GM19035 (cell line): ENCODE measurements at regions not wholly inside any gene's neighbourhood (a gene's known extent, or its start where the extent isn't known, plus 50 kb on each side); places are given as distances from the start of the nearest gene placed in this dataset.

Experiments used
- ATAC-seq: cut with Tn5 transposase; IDR thresholded peaks from one replicate; pipeline ENCODE4 v1.9.1; 2021; ENCODE audit not compliant: unreplicated experiment

DNA sequence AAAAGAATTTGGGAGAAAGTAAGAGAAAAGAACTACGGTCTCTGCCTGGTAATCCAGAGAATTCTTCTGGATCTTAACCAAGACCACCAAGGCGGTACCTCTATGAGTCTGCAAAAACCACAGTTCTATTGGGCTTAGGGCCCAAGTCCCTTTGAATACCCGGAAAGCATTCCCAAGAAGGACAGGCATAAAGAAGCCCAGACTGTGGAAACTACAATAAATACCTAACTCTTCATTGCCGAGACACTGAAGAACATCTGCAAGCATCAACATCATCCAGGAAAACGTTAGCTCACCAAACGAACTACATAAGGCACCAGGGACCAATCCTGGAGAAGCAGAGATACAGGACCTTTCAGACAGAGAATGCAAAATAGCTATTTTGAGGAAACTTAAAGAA, 162.3 kb upstream of the TMC3 start:
- ATAC-seq = no peak

DNA sequence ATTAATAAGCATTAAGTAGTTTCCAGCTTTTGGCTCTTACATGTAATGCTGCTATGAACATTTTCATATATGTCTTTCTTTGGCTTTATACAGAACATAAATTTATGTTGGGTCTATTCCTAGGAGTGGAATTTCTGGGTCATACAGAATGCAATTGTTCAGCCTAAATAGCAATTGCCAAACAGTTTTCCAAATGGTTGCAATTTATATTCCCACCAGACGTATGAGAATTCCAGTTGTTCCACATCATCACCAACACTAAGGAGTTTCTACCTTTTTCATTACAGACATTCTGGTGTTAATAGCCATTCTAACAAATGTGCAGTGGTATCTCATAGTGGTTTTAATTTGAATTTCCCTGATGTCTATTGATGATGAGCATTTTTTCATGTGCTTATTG, 160.1 kb upstream of the TMC3 start:
- ATAC-seq = no peak

DNA sequence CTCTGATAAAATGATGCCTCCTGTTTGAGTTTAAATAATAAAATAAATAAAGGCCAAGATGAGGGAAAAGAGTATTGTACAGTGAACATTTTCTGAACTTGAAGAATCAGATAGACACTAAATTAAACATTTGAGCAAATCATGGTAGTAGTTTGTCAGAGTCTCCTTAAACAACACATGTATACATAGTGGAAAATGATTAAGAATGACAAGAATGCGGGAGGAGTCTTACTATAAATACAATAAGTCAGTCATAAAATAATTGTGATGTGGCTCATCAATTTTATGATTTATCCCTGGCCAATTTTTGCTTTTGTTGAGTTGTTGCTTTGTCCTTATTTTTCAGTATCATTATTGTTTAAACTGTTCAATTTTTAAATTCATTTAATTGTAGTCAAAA, 158.0 kb upstream of the TMC3 start:
- no peak for ATAC-seq

DNA sequence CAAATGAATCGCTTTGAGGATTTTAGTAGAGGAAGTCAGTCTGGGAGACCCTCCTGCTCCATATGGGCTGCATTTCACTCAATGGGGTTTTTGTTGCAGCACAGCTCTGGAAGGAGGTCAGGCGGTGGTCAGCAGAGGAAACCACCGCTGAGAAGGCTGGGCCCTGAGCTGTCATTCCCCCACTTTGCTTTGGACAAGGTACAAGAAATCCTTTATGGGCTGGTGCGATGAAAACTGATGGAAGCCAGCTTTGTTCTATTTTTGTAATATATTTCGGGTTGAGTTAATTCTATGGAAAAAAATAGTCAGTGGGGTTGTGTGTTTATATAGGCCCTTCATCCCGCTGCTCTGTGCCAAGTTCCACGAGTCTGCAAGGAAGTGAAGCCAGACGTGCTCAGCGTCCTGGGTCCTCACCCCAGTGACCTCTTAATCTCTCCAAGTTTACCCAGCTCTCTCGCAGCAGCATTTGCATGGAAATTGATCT, 157.1 kb upstream of the TMC3 start:
- ATAC-seq = no peak

DNA sequence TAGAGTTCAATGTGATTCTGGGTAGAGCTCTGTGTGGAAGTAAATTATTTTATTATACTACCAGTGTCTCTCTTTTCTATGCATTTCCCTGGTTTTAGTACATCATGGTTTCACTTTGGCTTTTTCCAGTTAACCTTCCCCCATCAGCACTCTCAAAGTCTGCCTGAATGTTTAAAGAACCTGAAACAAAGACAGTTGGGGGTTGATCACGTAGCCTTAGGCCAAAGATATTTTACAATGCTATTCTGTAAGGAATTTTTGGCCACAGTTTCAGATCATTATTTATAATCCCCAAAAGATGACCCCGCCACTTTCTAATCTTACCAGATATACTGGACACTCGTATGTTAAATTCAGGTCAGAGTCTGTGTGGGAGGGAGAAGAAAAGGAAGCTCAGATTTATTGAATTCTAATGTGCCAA, 156.3 kb upstream of the TMC3 start:
- no peak for ATAC-seq

DNA sequence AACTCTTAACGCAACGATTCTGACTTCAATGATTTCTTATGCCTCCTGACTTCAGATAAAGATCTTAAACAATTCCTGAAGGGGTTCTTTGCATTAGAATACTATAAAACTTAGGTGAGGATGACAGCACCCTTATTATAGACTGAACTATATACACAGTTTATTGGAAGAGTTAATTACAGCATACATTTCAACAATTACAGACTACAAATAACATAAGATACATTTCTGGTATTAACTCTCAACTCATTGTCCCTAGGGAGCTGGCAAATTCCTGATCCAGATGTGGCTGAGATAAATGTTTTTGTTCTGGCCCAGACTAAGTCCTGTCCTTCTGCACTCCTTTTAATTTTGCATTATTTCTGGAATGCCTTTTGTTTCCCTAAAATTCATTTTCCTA, 155.5 kb upstream of the TMC3 start:
- ATAC-seq = no peak

GRCh38 chr15:81526029-81526428, 152.0 kb upstream of the TMC3 start:
- no peak for ATAC-seq

- ATAC-seq = no peak
These were observed 150.5 kb upstream of the TMC3 start for GRCh38 chr15:81524496-81524895.

DNA sequence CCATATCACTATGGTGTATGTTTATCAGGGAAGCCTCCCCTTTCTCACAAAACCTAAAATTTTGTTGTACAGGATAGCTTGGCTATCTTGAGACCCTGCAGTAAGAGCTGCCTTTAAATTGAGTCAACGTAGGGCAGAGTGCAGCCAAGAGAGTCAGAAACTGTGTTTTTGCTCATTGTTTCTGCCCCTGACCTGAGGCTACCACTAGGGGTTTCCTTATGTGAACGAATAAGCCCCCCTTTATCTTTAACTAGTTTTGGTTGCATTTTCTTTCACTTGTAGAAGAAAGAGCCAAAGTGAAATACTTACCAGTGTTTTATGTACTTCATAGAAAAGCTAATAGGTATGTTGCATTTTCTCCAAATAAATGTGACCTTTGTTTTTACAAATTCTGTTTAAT, 149.9 kb upstream of the TMC3 start:
- no peak for ATAC-seq

DNA sequence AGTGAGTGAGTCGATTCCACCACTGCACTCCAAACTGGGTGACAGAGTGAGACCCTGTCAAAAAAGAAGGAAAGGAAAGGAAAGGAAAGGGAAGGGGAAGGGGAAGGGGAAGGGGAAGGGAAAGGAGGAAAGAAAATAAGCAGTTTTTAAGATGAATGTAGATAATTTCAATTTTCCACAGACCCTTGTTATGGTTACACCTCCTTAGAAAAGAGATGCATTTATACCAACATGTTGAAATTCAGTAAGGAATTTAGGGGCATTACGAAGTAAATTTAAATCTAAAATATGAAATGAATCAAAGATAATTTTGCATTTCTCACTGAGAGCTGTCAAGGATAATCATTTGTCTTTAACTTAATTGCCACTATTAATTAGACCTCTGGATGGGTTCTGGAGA, 146.5 kb upstream of the TMC3 start:
- ATAC-seq = no peak

DNA sequence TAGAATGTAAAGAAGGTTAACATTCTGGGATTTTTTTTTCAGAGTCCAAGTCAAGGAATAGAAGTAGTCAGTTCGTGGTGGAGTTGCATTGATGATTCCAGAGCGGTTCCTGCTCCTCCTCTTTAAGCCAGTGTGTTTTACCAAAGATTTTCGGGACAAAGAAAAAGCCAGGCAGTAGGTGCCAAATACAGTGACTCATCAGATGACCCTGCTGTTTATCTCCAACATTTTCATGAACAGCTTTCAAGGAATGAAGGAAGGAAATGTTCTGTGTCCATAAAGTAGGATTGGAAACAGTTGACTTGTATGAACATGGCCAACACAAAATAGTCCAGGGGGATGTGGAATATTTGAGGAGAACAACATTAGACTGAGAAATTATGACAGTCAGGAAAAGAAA, 142.4 kb upstream of the TMC3 start:
- ATAC-seq = no peak

GRCh38 chr15:81516012-81516411, 142.0 kb upstream of the TMC3 start:
- no peak for ATAC-seq

GRCh38 chr15:81514725-81515124, 140.7 kb upstream of the TMC3 start:
- no peak for ATAC-seq

DNA sequence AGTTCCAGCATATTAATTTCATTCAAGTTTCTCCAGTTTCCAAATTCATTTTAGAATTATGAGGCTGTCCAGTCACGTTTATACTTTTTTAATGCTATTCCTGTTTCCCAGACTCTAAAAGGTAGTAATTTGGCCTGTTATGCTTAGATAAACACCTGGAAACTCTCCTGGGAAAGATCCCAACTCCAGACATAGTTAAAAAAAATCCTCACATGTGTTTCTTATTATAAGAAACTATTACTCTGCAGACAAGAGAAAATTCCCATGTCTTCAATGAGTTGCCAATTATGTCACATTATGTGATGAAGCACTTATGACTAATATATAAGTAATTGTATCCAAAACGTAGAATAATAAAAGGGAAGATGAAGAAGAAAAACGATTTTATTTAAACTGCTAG, 137.1 kb upstream of the TMC3 start:
- ATAC-seq = no peak

DNA sequence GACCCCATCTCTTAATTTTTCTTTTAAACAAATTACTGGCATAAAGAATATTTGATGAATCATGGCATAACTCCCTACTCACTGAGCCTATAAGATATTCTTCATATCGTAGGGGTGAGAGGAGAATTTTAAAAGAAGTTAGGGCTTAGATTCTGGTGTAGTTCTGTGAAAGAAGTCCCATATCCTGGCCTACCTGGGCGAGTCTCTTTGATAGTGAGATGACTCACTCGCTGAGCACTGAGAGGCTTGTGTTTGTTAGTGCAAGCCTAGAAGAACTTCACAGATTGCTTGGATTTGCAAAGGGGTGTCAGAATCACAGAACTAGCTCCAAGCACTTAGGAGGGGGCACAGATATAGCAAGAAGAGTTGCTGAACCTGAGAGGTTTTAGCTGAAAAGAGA, 133.8 kb upstream of the TMC3 start:
- no peak for ATAC-seq

GRCh38 chr15:81506936-81507335, 132.9 kb upstream of the TMC3 start:
- no peak for ATAC-seq

- no peak for ATAC-seq
These were observed 132.1 kb upstream of the TMC3 start for GRCh38 chr15:81506071-81506470.

DNA sequence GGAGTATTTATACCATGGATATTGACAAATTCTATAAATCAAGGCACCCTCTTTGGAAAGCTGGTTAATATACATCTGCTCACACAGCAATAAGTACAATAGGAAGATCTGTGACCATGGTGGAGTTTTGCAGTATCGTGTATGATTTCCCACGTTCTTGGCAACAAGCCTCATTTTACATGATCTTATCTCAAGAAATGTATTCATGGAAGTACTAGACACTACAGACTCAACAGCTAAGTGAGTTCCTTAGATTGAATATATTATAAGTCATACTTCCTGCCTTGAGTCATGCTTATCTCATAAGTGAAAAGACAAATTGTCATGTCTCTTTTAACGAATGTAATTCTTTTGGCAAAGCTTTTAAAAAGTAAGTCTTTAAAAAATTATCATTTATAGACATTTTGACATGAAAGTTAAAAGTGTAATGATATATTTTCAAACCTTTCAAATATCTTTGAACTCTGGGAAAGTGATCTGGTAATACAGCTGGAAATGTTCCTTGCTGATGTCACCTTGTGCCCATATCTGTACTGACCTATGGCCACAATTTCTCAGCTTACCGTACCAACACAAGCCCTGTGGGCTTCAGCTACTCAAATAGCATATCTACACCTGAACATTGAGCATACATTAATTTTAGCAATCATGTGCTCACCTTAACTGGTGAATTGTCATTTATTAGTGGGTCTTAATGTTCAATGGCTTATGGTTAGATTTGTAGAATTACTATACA, 130.3 kb upstream of the TMC3 start:
- no peak for ATAC-seq

GRCh38 chr15:81502439-81502838, 128.4 kb upstream of the TMC3 start:
- no peak for ATAC-seq

DNA sequence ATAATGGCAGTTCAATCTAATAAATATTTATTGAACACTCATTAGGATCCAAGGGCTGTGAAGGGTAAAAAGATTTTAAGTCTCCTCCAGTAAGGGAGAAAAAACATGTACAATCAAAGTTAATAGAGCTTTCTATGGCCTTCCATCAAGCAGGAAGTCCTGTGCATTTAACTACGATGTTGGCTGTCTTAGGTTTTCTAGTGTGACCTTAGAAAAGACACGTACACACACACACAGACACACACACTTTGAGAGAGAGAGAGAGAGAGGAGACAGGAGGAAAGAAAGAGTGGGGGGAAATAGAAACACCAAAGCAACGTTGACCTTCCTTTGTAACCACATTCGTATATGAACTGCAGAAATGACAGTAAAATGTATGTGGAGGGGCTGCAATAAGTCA, 126.1 kb upstream of the TMC3 start:
- no peak for ATAC-seq

- ATAC-seq = no peak
These were observed 124.3 kb upstream of the TMC3 start for GRCh38 chr15:81498294-81498693.

GRCh38 chr15:81497238-81497637, 123.2 kb upstream of the TMC3 start:
- ATAC-seq = no peak

GRCh38 chr15:81495780-81496467, 121.9 kb upstream of the TMC3 start:
- ATAC-seq = no peak
